GM12892 (cell line): ENCODE measurements at regions not wholly inside any gene's neighbourhood (a gene's known extent, or its start where the extent isn't known, plus 50 kb on each side); places are given as distances from the start of the nearest gene placed in this dataset.

Experiments
- POLR2A ChIP-seq: IDR thresholded peaks from 2 replicates; pipeline ENCODE4 v1.6.1; 2011; ENCODE audit warnings: low read depth, low read length, control low read depth
- TAF1 ChIP-seq: IDR thresholded peaks from 2 replicates; pipeline ENCODE4 v1.6.1; 2011; ENCODE audit warnings: low read depth, mild to moderate bottlenecking, control low read depth, low read length, borderline replicate concordance

GRCh38 chr10:52951824-52952223, 179.2 kb upstream of the MBL2 start:
- TF ChIP-seq POLR2A (no peak), TAF1 (no peak)
